ENCODE measurements at regions not wholly inside any gene's neighbourhood (a gene's known extent, or its start where the extent isn't known, plus 50 kb on each side); places are given as distances from the start of the nearest gene placed in this dataset.

GRCh38 chr18:78584459-78585022, 395.1 kb upstream of the SALL3 start:
- TF ChIP-seq CTCF (conservative IDR thresholded peaks at IDR 0.05 in 1 of 2, IDR thresholded peaks at IDR 0.05 in 1 of 2; ENCODE audit: low read depth in 1 of 2, low read length in 2 of 2) (no peak), EZH2 (IDR thresholded peaks at IDR 0.05; ENCODE audit: low read length, missing control alignments) (no peak)

Measured in fibroblast of lung (primary cell).